ENCODE measurements at regions not wholly inside any gene's neighbourhood (a gene's known extent, or its start where the extent isn't known, plus 50 kb on each side); places are given as distances from the start of the nearest gene placed in this dataset.

DNA sequence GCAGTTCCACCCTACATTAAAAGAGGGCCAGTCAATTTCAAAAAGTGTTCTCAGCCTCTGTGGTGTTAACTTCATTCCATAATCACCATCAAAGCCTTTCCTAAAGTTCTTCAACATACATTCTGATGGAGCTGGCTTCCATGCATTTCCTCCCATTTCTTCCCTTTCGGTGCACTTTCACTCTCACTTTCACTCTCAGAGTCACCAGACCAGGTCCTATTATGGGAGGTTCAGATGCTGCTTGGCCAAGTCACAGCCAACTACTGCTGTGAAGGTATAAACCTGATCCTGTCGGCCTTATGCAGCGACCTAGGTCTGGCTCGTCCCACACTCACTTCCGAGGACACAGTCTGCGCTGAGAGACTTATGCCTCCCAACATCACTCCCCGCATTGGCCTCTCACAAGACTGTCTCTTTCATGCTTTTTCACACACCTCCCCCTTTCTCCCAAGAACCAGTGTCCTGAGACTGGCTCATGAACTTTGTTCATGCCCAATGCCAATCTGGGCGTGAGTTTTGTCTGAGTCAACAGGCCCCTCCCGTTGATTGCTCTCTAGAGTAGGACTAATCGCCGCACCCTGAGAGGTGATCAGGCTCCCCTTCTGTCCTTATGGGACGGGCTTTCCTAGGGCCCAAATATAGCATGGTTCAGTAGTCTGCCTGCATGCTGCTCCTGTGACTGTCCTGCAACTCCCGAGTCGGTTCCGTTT lies 60.8 kb upstream of the XAGE1B start:
- SMC1A ChIA-PET (ENCODE audit: uncharacterized antibody, unreplicated experiment): no interaction called here
- H3K27ac ChIP-seq (ENCODE audit: control insufficient read depth, insufficient read depth): no peak overlapping the region
- intact Hi-C loops (cut with micrococcal nuclease; ENCODE audit: unreplicated experiment): no loop called here
- H3K4me1 ChIP-seq (ENCODE audit: control insufficient read depth, insufficient read depth, low read length): no peaks in the 10 kb centered on the region
- ATAC-seq (no peak), DNase-seq (ENCODE audit: low read depth, low spot score) (no peak), FAIRE-seq (no peak)
- no TSS peak for BruUV-seq (replicated peaks)
- no peak overlapping the region for H2AFZ ChIP-seq (ENCODE audit: control insufficient read depth, low read depth, low read length)
- in situ Hi-C loops (cut with MboI): loop anchor here (25.0 kb wide), 1 partner anchor 410 kb away; no protein-coding TSS in a partner anchor
- H3K4me3 ChIP-seq: no peak overlapping the region
- H3K9ac ChIP-seq (ENCODE audit: control insufficient read depth, insufficient read depth, low read length): no peak overlapping the region
- WGBS (ENCODE audit: insufficient coverage, insufficient replicate concordance, low lambda C conversion rate, missing lambda C conversion rate): 50% methylated on average over 15 of the region's 15 CpGs
- no peak overlapping the region for H3K4me2 ChIP-seq (ENCODE audit: control insufficient read depth, insufficient read depth)
- H3K36me3 ChIP-seq (ENCODE audit: control insufficient read depth in 2 of 2, insufficient read depth in 2 of 2, low read length in 1 of 2): no peaks in the 10 kb centered on the region
- H3K9me3 ChIP-seq (replicated peaks; ENCODE audit: control insufficient read depth, insufficient read depth, low read length): no peaks in the 10 kb centered on the region; the same call in 2 of the 3 replicates
- no peaks in the 10 kb centered on the region for H3K27me3 ChIP-seq (replicated peaks in 1 of 2; ENCODE audit: control insufficient read depth in 2 of 2, insufficient read depth in 2 of 2, low read length in 1 of 2)
- no peaks in the 10 kb centered on the region for H4K20me1 ChIP-seq (ENCODE audit: control insufficient read depth, insufficient read depth)
- POLR2A ChIA-PET: no interaction called here
- RAD21 ChIA-PET (ENCODE audit: unreplicated experiment): no interaction called here
- CTCF ChIA-PET: no interaction called here
- H3K79me2 ChIP-seq (ENCODE audit: control insufficient read depth, insufficient read depth, low read length): no peaks in the 10 kb centered on the region
- TF ChIP-seq MLLT1 (IDR thresholded peaks at IDR 0.05) (no peak), NBN (IDR thresholded peaks at IDR 0.05) (no peak), SMAD1 (IDR thresholded peaks at IDR 0.05; ENCODE audit: low read depth, partially characterized antibody) (no peak), ZNF217 (IDR thresholded peaks at IDR 0.05) (no peak), POLR2AphosphoS2 (IDR thresholded peaks at IDR 0.05; ENCODE audit: low read depth, low read length) (no peak), SIX5 (IDR thresholded peaks at IDR 0.05; ENCODE audit: low read depth, low read length, severe bottlenecking) (no peak), RAD51 (IDR thresholded peaks at IDR 0.05) (no peak), YY1 (IDR thresholded peaks at IDR 0.05; ENCODE audit: low read depth, low read length) (no peak), STAT1 (conservative IDR thresholded peaks at IDR 0.05) (no peak), RCOR1 (conservative IDR thresholded peaks at IDR 0.05; ENCODE audit: low read depth, low read length) (no peak), HSF1 (IDR thresholded peaks at IDR 0.05; ENCODE audit: low read depth, low read length) (no peak), DPF2 (IDR thresholded peaks at IDR 0.05) (no peak), CHD4 (IDR thresholded peaks at IDR 0.05) (no peak), NR2F1 (conservative IDR thresholded peaks at IDR 0.05) (no peak)
- TF ChIP-seq, protein P1, sequence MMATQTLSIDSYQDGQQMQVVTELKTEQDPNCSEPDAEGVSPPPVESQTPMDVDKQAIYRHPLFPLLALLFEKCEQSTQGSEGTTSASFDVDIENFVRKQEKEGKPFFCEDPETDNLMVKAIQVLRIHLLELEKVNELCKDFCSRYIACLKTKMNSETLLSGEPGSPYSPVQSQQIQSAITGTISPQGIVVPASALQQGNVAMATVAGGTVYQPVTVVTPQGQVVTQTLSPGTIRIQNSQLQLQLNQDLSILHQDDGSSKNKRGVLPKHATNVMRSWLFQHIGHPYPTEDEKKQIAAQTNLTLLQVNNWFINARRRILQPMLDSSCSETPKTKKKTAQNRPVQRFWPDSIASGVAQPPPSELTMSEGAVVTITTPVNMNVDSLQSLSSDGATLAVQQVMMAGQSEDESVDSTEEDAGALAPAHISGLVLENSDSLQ (IDR thresholded peaks at IDR 0.05): no peak
- TF ChIP-seq, protein P2, sequence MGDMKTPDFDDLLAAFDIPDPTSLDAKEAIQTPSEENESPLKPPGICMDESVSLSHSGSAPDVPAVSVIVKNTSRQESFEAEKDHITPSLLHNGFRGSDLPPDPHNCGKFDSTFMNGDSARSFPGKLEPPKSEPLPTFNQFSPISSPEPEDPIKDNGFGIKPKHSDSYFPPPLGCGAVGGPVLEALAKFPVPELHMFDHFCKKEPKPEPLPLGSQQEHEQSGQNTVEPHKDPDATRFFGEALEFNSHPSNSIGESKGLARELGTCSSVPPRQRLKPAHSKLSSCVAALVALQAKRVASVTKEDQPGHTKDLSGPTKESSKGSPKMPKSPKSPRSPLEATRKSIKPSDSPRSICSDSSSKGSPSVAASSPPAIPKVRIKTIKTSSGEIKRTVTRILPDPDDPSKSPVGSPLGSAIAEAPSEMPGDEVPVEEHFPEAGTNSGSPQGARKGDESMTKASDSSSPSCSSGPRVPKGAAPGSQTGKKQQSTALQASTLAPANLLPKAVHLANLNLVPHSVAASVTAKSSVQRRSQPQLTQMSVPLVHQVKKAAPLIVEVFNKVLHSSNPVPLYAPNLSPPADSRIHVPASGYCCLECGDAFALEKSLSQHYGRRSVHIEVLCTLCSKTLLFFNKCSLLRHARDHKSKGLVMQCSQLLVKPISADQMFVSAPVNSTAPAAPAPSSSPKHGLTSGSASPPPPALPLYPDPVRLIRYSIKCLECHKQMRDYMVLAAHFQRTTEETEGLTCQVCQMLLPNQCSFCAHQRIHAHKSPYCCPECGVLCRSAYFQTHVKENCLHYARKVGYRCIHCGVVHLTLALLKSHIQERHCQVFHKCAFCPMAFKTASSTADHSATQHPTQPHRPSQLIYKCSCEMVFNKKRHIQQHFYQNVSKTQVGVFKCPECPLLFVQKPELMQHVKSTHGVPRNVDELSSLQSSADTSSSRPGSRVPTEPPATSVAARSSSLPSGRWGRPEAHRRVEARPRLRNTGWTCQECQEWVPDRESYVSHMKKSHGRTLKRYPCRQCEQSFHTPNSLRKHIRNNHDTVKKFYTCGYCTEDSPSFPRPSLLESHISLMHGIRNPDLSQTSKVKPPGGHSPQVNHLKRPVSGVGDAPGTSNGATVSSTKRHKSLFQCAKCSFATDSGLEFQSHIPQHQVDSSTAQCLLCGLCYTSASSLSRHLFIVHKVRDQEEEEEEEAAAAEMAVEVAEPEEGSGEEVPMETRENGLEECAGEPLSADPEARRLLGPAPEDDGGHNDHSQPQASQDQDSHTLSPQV (IDR thresholded peaks at IDR 0.05): no peak
- TF ChIP-seq, protein P3, sequence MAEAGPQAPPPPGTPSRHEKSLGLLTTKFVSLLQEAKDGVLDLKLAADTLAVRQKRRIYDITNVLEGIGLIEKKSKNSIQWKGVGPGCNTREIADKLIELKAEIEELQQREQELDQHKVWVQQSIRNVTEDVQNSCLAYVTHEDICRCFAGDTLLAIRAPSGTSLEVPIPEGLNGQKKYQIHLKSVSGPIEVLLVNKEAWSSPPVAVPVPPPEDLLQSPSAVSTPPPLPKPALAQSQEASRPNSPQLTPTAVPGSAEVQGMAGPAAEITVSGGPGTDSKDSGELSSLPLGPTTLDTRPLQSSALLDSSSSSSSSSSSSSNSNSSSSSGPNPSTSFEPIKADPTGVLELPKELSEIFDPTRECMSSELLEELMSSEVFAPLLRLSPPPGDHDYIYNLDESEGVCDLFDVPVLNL (IDR thresholded peaks at IDR 0.05; ENCODE audit: low read depth, low read length): no peak
